ENCODE measurements at regions not wholly inside any gene's neighbourhood (a gene's known extent, or its start where the extent isn't known, plus 50 kb on each side); places are given as distances from the start of the nearest gene placed in this dataset.

GRCh38 chr1:195141294-195141693 is 1466.9 kb downstream of the KCNT2 start:
- TF ChIP-seq CTCF (IDR thresholded peaks at IDR 0.05; ENCODE audit: insufficient read depth, low read length) = no peak
- DNase-seq (ENCODE audit: low read depth) = no peak
- no peak overlapping the region for H3K4me3 ChIP-seq (ENCODE audit: low read depth, low read length)

- no peak for TF ChIP-seq CTCF (IDR thresholded peaks at IDR 0.05; ENCODE audit: insufficient read depth, low read length)
Measured at GRCh38 chr1:195130598-195130997, 1477.6 kb downstream of the KCNT2 start.

GRCh38 chr1:195122497-195122896 is 1485.7 kb downstream of the KCNT2 start:
- H3K4me3 ChIP-seq (ENCODE audit: low read depth, low read length) = no peak overlapping the region
- no peak for TF ChIP-seq CTCF (IDR thresholded peaks at IDR 0.05; ENCODE audit: insufficient read depth, low read length)
- no peak for DNase-seq (ENCODE audit: low read depth)

More at GRCh38 chr1:195130598-195130997, 1477.6 kb downstream of the KCNT2 start:
- no peak overlapping the region for H3K4me3 ChIP-seq (ENCODE audit: low read depth, low read length)
- no peak for DNase-seq (ENCODE audit: low read depth)

GRCh38 chr1:195113471-195113870 is 1494.8 kb downstream of the KCNT2 start:
- no peak for DNase-seq (ENCODE audit: low read depth)
- TF ChIP-seq CTCF (IDR thresholded peaks at IDR 0.05; ENCODE audit: insufficient read depth, low read length) = no peak
- H3K4me3 ChIP-seq (ENCODE audit: low read depth, low read length) = no peak overlapping the region

DNA sequence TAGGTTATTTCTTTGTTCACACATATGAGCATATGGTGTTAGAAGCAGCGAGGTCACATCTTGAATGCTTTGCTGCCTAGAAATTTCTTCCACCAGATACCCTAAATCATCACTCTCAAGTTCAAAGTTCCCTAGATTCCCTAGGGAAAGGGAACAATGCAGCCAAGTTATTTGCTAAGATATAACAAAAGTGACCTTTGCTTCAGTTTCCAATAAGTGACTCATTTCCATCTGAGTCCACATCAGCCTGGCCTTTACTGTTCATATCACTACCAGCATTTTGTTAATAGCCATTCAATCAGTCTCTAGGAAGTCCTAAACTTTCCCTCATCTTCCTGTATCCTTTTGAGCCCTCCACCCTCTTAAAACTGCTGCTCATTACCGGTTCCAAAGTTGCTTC is 1502.5 kb downstream of the KCNT2 start:
- no peak for TF ChIP-seq CTCF (IDR thresholded peaks at IDR 0.05; ENCODE audit: insufficient read depth, low read length)
- H3K4me3 ChIP-seq (ENCODE audit: low read depth, low read length) = no peak overlapping the region
- DNase-seq (ENCODE audit: low read depth) = no peak

GRCh38 chr1:195105281-195105680 is 1503.0 kb downstream of the KCNT2 start:
- H3K4me3 ChIP-seq (ENCODE audit: low read depth, low read length) = no peak overlapping the region
- TF ChIP-seq CTCF (IDR thresholded peaks at IDR 0.05; ENCODE audit: insufficient read depth, low read length) = no peak
- no peak for DNase-seq (ENCODE audit: low read depth)

DNA sequence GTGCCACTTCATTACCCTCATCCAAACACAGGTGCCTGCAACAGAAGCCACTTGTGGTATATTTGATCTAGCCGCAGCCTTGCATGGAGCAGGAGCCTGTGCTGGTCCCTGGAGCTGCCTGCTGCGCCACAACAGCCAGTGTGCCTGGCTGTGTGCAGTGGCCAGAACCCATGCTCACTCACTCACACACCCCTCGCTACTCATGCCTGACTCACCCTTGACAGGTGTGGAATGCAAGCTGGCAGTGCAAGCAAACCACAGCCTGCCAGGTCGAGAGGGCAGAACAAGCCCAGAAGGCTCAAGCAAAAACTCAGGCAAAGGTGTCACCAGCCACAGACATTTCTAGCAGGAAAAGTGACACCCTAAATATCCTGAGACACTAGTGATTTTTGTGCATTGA is 1510.9 kb downstream of the KCNT2 start:
- no peak for DNase-seq (ENCODE audit: low read depth)
- no peak for TF ChIP-seq CTCF (IDR thresholded peaks at IDR 0.05; ENCODE audit: insufficient read depth, low read length)
- H3K4me3 ChIP-seq (ENCODE audit: low read depth, low read length) = no peak overlapping the region
